ENCODE measurements at regions not wholly inside any gene's neighbourhood (a gene's known extent, or its start where the extent isn't known, plus 50 kb on each side); places are given as distances from the start of the nearest gene placed in this dataset.

- Histone ChIP-seq H3K4me3 (no peak overlapping the region), H4K20me1 (replicated peaks; ENCODE audit: control insufficient read depth, insufficient read depth, low read length) (no peaks in the 10 kb centered on the region), H3K36me3 (ENCODE audit: control insufficient read depth, insufficient read depth, low read length) (no peaks in the 10 kb centered on the region), H3K27ac (ENCODE audit: extremely low read depth, low read depth, low read length) (no peak overlapping the region), H2AFZ (ENCODE audit: low read depth, low read length) (no peak overlapping the region), H3K27me3 (ENCODE audit: control insufficient read depth in 2 of 2, insufficient read depth in 2 of 2, low read length in 2 of 2) (no peaks in the 10 kb centered on the region), H3K9me1 (ENCODE audit: control insufficient read depth, insufficient read depth, low read length) (no peaks in the 10 kb centered on the region), H3K4me1 (replicated peaks in 1 of 2; ENCODE audit: control insufficient read depth in 2 of 2, insufficient read depth in 2 of 2, low read length in 2 of 2) (no peaks in the 10 kb centered on the region), H3K79me2 (ENCODE audit: control insufficient read depth, insufficient read depth, low read length) (no peaks in the 10 kb centered on the region), H3K9ac (ENCODE audit: insufficient read depth in 1 of 2, low read depth in 2 of 2, low read length in 2 of 2) (no peak overlapping the region), H3K9me3 (replicated peaks; ENCODE audit: control insufficient read depth, insufficient read depth, low read depth, low read length) (no peaks in the 10 kb centered on the region), H3K4me2 (ENCODE audit: insufficient read depth, low read length) (no peak overlapping the region)
- intact Hi-C loops (cut with micrococcal nuclease) (no loop called here), in situ Hi-C loops (cut with MboI) (no loop called here)
- CTCF ChIA-PET (ENCODE audit: low intra/inter-chr PET ratio) = no interaction called here
- FAIRE-seq = no peak
- no peak for TF ChIP-seq OTX1 (CRISPR knock-in tag; IDR thresholded peaks at IDR 0.05)
- TF ChIP-seq ETV5 (CRISPR knock-in tag; IDR thresholded peaks at IDR 0.05; ENCODE audit: low read depth) = no peak
- no peak for TF ChIP-seq CXXC5 (CRISPR knock-in tag; IDR thresholded peaks at IDR 0.05)
- no peak for TF ChIP-seq KLF16 (IDR thresholded peaks at IDR 0.05)
- TF ChIP-seq, protein P1, sequence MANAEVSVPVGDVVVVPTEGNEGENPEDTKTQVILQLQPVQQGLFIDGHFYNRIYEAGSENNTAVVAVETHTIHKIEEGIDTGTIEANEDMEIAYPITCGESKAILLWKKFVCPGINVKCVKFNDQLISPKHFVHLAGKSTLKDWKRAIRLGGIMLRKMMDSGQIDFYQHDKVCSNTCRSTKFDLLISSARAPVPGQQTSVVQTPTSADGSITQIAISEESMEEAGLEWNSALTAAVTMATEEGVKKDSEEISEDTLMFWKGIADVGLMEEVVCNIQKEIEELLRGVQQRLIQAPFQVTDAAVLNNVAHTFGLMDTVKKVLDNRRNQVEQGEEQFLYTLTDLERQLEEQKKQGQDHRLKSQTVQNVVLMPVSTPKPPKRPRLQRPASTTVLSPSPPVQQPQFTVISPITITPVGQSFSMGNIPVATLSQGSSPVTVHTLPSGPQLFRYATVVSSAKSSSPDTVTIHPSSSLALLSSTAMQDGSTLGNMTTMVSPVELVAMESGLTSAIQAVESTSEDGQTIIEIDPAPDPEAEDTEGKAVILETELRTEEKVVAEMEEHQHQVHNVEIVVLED (CRISPR knock-in tag; IDR thresholded peaks at IDR 0.05) = no peak
- TF ChIP-seq TSC22D4 (tag; IDR thresholded peaks at IDR 0.05) = no peak
- TF ChIP-seq FOXJ2 (tag; IDR thresholded peaks at IDR 0.05) = no peak
- POLR2A ChIA-PET = no interaction called here
- no peak for ATAC-seq
- no TSS peak for BruUV-seq (replicated peaks)
- DNase-seq (ENCODE audit: extremely low read depth in 1 of 4, low spot score in 3 of 4) = no peak
Measured at GRCh38 chr12:19994968-19995367, 373.4 kb upstream of the PDE3A start.

All from K562 (cell line).